ENCODE measurements at regions not wholly inside any gene's neighbourhood (a gene's known extent, or its start where the extent isn't known, plus 50 kb on each side); places are given as distances from the start of the nearest gene placed in this dataset.

DNA sequence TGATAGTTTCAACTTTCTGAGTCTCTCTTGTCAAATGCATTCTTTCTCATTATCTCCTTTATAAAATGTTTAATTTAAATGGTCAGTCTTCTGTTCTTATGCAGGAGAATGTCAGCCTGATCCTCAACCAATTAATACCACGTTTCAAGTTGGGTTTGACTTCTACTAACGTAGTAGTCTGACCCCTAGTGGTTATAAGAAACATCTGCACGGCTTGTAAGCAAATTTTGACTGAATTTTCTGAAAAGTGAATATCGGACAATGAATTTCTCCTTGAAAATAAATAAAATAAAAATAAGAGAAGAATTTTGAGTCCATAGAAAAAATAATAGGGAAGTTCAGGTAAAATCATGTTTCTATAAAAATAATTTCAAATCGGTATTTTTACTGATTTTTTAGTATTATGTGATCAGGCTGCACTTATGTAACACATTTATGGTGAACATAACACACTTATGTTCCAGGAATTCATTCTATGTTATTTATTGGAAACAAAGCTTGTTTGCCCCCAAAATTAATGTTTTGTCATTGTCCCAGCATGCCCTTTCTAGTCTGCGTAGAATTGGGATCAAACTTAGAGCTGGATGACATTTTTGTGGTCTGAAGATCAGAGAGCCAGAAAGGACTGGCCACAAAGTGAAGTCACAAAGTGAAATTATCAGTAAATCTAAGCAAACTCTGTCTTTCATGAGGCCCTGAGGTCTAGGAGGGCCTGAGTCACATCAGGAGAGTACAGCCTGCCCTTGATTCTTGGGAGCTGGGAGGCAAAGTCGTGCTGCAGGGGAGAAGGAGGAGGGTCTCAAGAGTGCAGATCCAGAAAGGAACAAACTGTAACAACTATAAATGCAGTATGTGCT, 101.2 kb upstream of the STXBP6 start:
- Histone ChIP-seq H4K5ac (ENCODE audit: insufficient read length, low read depth, low read length) (no peak overlapping the region), H4K8ac (replicated peaks; ENCODE audit: insufficient read length, low read depth, low read length) (no peak overlapping the region), H3K79me2 (ENCODE audit: insufficient read depth, low read length) (no peaks in the 10 kb centered on the region), H3K4me2 (ENCODE audit: insufficient read depth, insufficient read length, low read length) (no peak overlapping the region), H3T11ph (ENCODE audit: low read length) (no peak overlapping the region), H4K20me1 (ENCODE audit: control insufficient read depth, insufficient read depth, insufficient read length) (no peaks in the 10 kb centered on the region), H3K9me3 (ENCODE audit: control insufficient read depth, low read depth, low read length) (no peaks in the 10 kb centered on the region), H3K23ac (ENCODE audit: insufficient read length, low read depth, low read length) (no peak overlapping the region), H3K23me2 (ENCODE audit: insufficient read length, low read depth, low read length, poor library complexity, severe bottlenecking) (no peaks in the 10 kb centered on the region), H2BK120ac (ENCODE audit: low read depth, low read length, poor library complexity, severe bottlenecking) (no peak overlapping the region), H2BK12ac (ENCODE audit: insufficient read length, low read depth, low read length) (no peak overlapping the region), H3K4me1 (ENCODE audit: insufficient read depth, low read length) (no peaks in the 10 kb centered on the region; the same call in 1 of the 2 replicates), H3K18ac (ENCODE audit: insufficient read length, low read depth, low read length) (no peak overlapping the region), H3K56ac (ENCODE audit: insufficient read length, low read depth, low read length) (no peak overlapping the region), H2BK5ac (ENCODE audit: insufficient read length, low read length) (no peak overlapping the region), H2AFZ (ENCODE audit: low read length) (no peak overlapping the region), H2AK5ac (ENCODE audit: insufficient read length, low read length) (no peak overlapping the region), H3K79me1 (ENCODE audit: insufficient read depth, low read depth, low read length, poor library complexity, severe bottlenecking) (no peaks in the 10 kb centered on the region), H3K27me3 (ENCODE audit: insufficient read depth, low read length) (no peaks in the 10 kb centered on the region), H3K27ac (ENCODE audit: insufficient read length, low read depth, low read length) (no peak overlapping the region), H2BK15ac (ENCODE audit: low read depth, low read length) (no peak overlapping the region), H2BK20ac (ENCODE audit: low read depth, low read length, poor library complexity, severe bottlenecking) (no peak overlapping the region), H3K4ac (ENCODE audit: low read depth, low read length) (no peak overlapping the region), H3K9ac (ENCODE audit: extremely low read depth, insufficient read length, low read length) (no peak overlapping the region), H4K91ac (ENCODE audit: insufficient read length, low read depth, low read length) (no peak overlapping the region), H3K14ac (ENCODE audit: insufficient read depth, low read length) (no peak overlapping the region)
- TF ChIP-seq, protein P1, sequence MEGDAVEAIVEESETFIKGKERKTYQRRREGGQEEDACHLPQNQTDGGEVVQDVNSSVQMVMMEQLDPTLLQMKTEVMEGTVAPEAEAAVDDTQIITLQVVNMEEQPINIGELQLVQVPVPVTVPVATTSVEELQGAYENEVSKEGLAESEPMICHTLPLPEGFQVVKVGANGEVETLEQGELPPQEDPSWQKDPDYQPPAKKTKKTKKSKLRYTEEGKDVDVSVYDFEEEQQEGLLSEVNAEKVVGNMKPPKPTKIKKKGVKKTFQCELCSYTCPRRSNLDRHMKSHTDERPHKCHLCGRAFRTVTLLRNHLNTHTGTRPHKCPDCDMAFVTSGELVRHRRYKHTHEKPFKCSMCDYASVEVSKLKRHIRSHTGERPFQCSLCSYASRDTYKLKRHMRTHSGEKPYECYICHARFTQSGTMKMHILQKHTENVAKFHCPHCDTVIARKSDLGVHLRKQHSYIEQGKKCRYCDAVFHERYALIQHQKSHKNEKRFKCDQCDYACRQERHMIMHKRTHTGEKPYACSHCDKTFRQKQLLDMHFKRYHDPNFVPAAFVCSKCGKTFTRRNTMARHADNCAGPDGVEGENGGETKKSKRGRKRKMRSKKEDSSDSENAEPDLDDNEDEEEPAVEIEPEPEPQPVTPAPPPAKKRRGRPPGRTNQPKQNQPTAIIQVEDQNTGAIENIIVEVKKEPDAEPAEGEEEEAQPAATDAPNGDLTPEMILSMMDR (conservative IDR thresholded peaks at IDR 0.05) = peak; percentile 82
- peaks cover 3 to 4% of the 10 kb centered on the region in 2 experiments; a peak in 3 of 4 replicates for H3K4me1 Mint-ChIP-seq
- no peak overlapping the region for H3K27ac Mint-ChIP-seq
- DNase-seq = no peak
- WGBS (ENCODE audit: extremely low coverage, insufficient read length, low lambda C conversion rate) = no CpG with 5 or more reads among the region's 7 CpGs
- no peaks in the 10 kb centered on the region for H3K36me3 Mint-ChIP-seq (ENCODE audit: insufficient read depth in 1 of 3, low read depth in 3 of 3)
- no peaks in the 10 kb centered on the region; the same call in 1 of the 2 replicates for H3K27me3 Mint-ChIP-seq (ENCODE audit: low read depth)
- H3K4me3 Mint-ChIP-seq = no peak overlapping the region
- no peaks in the 10 kb centered on the region for H3K9me3 Mint-ChIP-seq
